Mesenchymal stem cell (in vitro differentiated cells and primary cell): ENCODE measurements at regions not wholly inside any gene's neighbourhood (a gene's known extent, or its start where the extent isn't known, plus 50 kb on each side); places are given as distances from the start of the nearest gene placed in this dataset.

ENCODE experiments used
- DNase-seq: peaks from one replicate; pipeline ENCODE4 v3.0.0-alpha.2; 2013
- H2AFZ ChIP-seq: one replicate; pipeline ENCODE4 v1.6.1; 2013; ENCODE audit warnings: low read depth, mild to moderate bottlenecking, control low read depth, inconsistent platforms, low read length, moderate library complexity
- H2AK5ac ChIP-seq: 2 replicates; pipeline ENCODE4 v1.6.1; 2013; ENCODE audit warnings: low read length, moderate library complexity, mild to moderate bottlenecking, inconsistent platforms; ENCODE audit not compliant: severe bottlenecking
- H2BK120ac ChIP-seq: one replicate; pipeline ENCODE4 v1.6.1; 2013; ENCODE audit warnings: low read depth, mild to moderate bottlenecking, inconsistent platforms, low read length, moderate library complexity
- H2BK12ac ChIP-seq, 2 experiments: one replicate each; pipeline ENCODE4 v1.6.1; 2013; ENCODE audit warnings: inconsistent platforms in 2 of 2, low read length in 2 of 2, mild to moderate bottlenecking in 2 of 2, moderate library complexity in 2 of 2, control low read depth in 1 of 2
- H2BK15ac ChIP-seq: one replicate; pipeline ENCODE4 v1.6.1; 2013; ENCODE audit warnings: mild to moderate bottlenecking, low read depth, inconsistent platforms; ENCODE audit not compliant: poor library complexity, severe bottlenecking
- H2BK5ac ChIP-seq: 2 replicates; pipeline ENCODE4 v1.6.1; 2013; ENCODE audit warnings: low read depth, mild to moderate bottlenecking, low read length, control low read depth, inconsistent platforms; ENCODE audit not compliant: poor library complexity, severe bottlenecking
- H3K14ac ChIP-seq, 2 experiments: one replicate each; pipeline ENCODE4 v1.6.1; 2013; ENCODE audit warnings: inconsistent platforms in 2 of 2, low read length in 2 of 2, control low read depth in 1 of 2, mild to moderate bottlenecking in 1 of 2, moderate library complexity in 1 of 2
- H3K18ac ChIP-seq, 2 experiments: one replicate each; pipeline ENCODE4 v1.6.1; 2013; ENCODE audit warnings: inconsistent platforms in 2 of 2, low read length in 2 of 2, control low read depth in 1 of 2, low read depth in 1 of 2, mild to moderate bottlenecking in 1 of 2
- H3K23ac ChIP-seq, 2 experiments: one replicate each; pipeline ENCODE4 v1.6.1; 2013; ENCODE audit warnings: inconsistent platforms in 2 of 2, low read length in 2 of 2, mild to moderate bottlenecking in 2 of 2, moderate library complexity in 2 of 2, control low read depth in 1 of 2
- H3K27ac ChIP-seq: 2 replicates; pipeline ENCODE4 v1.5.1; 2013; ENCODE audit warnings: mild to moderate bottlenecking, moderate library complexity, low read length, control low read depth, inconsistent platforms; ENCODE audit not compliant: poor library complexity, severe bottlenecking
- H3K27me3 ChIP-seq, 2 experiments: 2 replicates each; pipeline versions ENCODE4 v1.6.1 to v1.7.0; 2013; ENCODE audit warnings: low read length in 2 of 2, mild to moderate bottlenecking in 2 of 2, moderate library complexity in 2 of 2, control low read depth in 1 of 2, inconsistent platforms in 1 of 2; ENCODE audit not compliant: control insufficient read depth in 1 of 2, insufficient read depth in 1 of 2
- H3K36me3 ChIP-seq, 2 experiments: 2 replicates each; pipeline versions ENCODE4 v1.6.1 to v1.7.0; 2013; ENCODE audit warnings: low read length in 2 of 2, control low read depth in 1 of 2, inconsistent platforms in 1 of 2, low read depth in 1 of 2, mild to moderate bottlenecking in 1 of 2; ENCODE audit not compliant: insufficient read depth in 2 of 2, control insufficient read depth in 1 of 2
- H3K4ac ChIP-seq, 2 experiments: one replicate each; pipeline ENCODE4 v1.6.1; 2013; ENCODE audit warnings: inconsistent platforms in 2 of 2, low read length in 2 of 2, mild to moderate bottlenecking in 2 of 2, moderate library complexity in 2 of 2, control low read depth in 1 of 2, low read depth in 1 of 2
- H3K4me1 ChIP-seq: 2 replicates; pipeline ENCODE4 v1.6.1; 2013; ENCODE audit warnings: low read depth, low read length, control low read depth; ENCODE audit not compliant: control insufficient read depth, insufficient read depth
- H3K4me2 ChIP-seq: 2 replicates; pipeline ENCODE4 v1.6.1; 2013; ENCODE audit warnings: low read length, mild to moderate bottlenecking, inconsistent platforms; ENCODE audit not compliant: poor library complexity, severe bottlenecking
- H3K4me3 ChIP-seq, 2 experiments: 2 replicates each; pipeline versions ENCODE4 v1.5.1 to v1.7.0; 2013; ENCODE audit warnings: low read length in 2 of 2, mild to moderate bottlenecking in 2 of 2, control low read depth in 1 of 2, low read depth in 1 of 2; ENCODE audit not compliant: insufficient read depth in 1 of 2
- H3K79me1 ChIP-seq: replicated peaks from 2 replicates; pipeline ENCODE4 v1.6.1; 2013; ENCODE audit warnings: mild to moderate bottlenecking, control low read depth, low read length, inconsistent platforms; ENCODE audit not compliant: poor library complexity, severe bottlenecking
- H3K9ac ChIP-seq: 2 replicates; pipeline ENCODE4 v1.7.0; 2013; ENCODE audit warnings: mild to moderate bottlenecking, low read length, moderate library complexity
- H3K9me3 ChIP-seq: 2 replicates; pipeline ENCODE4 v1.7.0; 2013; ENCODE audit warnings: mild to moderate bottlenecking, low read length; ENCODE audit not compliant: control insufficient read depth
- H4K8ac ChIP-seq: one replicate; pipeline ENCODE4 v1.6.1; 2013; ENCODE audit warnings: inconsistent platforms, mild to moderate bottlenecking, low read length, moderate library complexity
- H4K91ac ChIP-seq: one replicate; pipeline ENCODE4 v1.6.1; 2013; ENCODE audit warnings: mild to moderate bottlenecking, low read length, inconsistent platforms
- WGBS: methylation state at CpG from one replicate; pipeline ENCODE4 v1.1.7; 2013; ENCODE audit warnings: mixed read lengths; 5-methylcytosine and 5-hydroxymethylcytosine counted together

DNA sequence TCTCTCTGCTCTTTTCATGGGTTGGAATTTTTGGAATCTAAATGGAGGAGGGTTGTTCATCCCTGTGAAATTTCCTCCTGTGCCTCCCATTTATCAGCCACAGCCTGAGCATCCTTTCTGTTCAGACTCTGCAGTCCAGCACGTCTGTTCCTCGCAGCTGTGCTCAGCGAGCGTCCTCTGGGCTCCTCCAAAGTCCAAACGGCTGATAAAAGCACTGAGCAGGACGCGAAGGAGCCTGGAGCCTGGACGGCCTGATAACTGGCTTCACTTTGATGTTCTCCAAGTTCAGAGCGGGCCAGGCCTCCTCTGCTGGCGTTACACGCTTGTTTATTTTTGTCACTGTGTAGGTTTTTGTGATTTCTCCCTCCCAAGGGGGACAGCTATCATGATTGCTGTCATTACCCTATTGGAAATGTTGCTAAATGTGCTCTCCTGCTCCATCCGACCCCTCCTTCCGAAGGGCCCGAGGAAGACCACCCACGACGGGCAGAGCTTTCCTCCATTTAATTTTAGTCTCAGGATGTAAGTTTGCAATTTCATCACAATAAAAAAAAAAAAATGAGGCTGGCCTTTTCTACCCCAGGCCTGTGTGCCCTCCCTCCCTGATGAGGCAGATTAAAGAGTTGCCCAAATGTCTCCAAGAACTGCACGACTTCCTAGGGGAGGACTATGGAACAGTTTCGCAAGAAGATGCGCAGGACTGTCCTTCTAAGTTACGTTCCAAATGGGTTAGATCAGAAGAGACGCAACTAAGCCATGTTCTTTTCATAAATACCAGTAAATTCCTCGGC, 290.5 kb upstream of the FOXF1 start:
- H3K36me3 ChIP-seq: no peaks in the 10 kb centered on the region
- H3K4ac ChIP-seq: no peak overlapping the region
- WGBS: 54% methylated on average over 22 of the region's 22 CpGs
- H3K4me2 ChIP-seq: no peak overlapping the region
- H2BK120ac ChIP-seq: no peak overlapping the region
- no peak overlapping the region for H3K4me3 ChIP-seq
- H3K9ac ChIP-seq: no peak overlapping the region
- H3K9me3 ChIP-seq: no peaks in the 10 kb centered on the region
- peak overlapping the region; percentile 38 for H2BK15ac ChIP-seq
- no peak overlapping the region for H2AFZ ChIP-seq
- peak overlapping the region; percentile 6 to 37 for H3K18ac ChIP-seq
- H3K79me1 ChIP-seq: no peaks in the 10 kb centered on the region
- no peak overlapping the region for H3K23ac ChIP-seq
- no peak overlapping the region for H3K27ac ChIP-seq
- no peak overlapping the region for H2AK5ac ChIP-seq
- H3K14ac ChIP-seq: no peak overlapping the region
- H3K27me3 ChIP-seq: peaks cover 0 to 71% of the 10 kb centered on the region in 2 experiments
- H2BK5ac ChIP-seq: no peak overlapping the region
- peak overlapping the region; percentile 45 for H4K8ac ChIP-seq
- H2BK12ac ChIP-seq: peak overlapping the region in 1 of 2 experiments; percentile 29
- no peaks in the 10 kb centered on the region for H3K4me1 ChIP-seq
- H4K91ac ChIP-seq: no peak overlapping the region
- peak; percentile 76 for DNase-seq

DNA sequence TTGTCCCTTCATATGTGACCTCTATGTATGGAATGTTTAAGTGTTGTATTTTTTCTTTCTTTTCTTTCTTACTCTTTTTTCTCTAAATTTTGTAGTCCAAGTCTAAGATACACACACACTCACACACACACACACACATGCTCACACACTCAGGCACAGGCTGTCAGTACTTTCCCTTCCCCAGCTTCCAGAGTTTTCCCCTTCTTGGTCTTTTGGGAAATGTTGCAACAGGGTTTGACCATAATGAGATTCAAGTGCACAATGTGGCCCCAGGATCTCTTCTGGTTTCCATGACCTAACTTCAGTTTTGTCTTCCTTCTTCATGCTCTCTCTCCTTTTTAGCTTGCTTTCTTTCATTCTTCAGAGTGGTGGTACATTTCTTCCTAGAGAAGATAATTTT, 289.8 kb upstream of the FOXF1 start:
- peak overlapping the region in 1 of 2 experiments; percentile 26 for H3K4ac ChIP-seq
- H2BK5ac ChIP-seq: no peak overlapping the region
- H3K4me1 ChIP-seq: no peaks in the 10 kb centered on the region
- H2BK15ac ChIP-seq: no peak overlapping the region
- no peak overlapping the region for H3K27ac ChIP-seq
- H3K14ac ChIP-seq: no peak overlapping the region
- no peak overlapping the region for H4K91ac ChIP-seq
- no peak overlapping the region for H3K23ac ChIP-seq
- no peak overlapping the region for H2AK5ac ChIP-seq
- H3K36me3 ChIP-seq: no peaks in the 10 kb centered on the region
- no peaks in the 10 kb centered on the region for H3K79me1 ChIP-seq
- no peaks in the 10 kb centered on the region for H3K9me3 ChIP-seq
- H3K4me3 ChIP-seq: no peak overlapping the region
- H2BK120ac ChIP-seq: no peak overlapping the region
- no peak overlapping the region for H3K4me2 ChIP-seq
- peaks cover 0 to 70% of the 10 kb centered on the region in 2 experiments for H3K27me3 ChIP-seq
- no peak overlapping the region for H2AFZ ChIP-seq
- DNase-seq: peak; percentile 64
- no peak overlapping the region for H3K18ac ChIP-seq
- H4K8ac ChIP-seq: no peak overlapping the region
- no peak overlapping the region for H2BK12ac ChIP-seq
- no peak overlapping the region for H3K9ac ChIP-seq

DNA sequence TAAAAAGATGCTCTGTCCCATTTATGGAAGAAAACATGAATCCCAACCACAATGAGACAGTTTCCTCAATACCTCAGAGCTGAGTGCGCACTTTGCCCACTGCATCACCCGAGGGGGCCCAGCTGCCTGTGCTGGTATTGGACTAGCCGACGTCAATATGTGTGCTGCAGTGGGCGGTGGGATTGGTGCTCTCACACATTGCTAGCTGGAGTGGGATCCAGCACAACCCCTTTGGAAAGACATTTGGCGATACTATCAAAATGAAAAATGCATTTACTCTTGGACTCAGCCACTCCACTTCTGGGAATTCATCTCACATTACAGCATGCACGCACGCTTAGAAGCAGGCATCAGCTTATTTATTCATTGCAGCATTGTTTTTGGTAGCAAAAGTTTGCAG, 289.2 kb upstream of the FOXF1 start:
- no peaks in the 10 kb centered on the region for H3K9me3 ChIP-seq
- H2BK12ac ChIP-seq: peak overlapping the region; percentile 84 to 92
- no peaks in the 10 kb centered on the region for H3K36me3 ChIP-seq
- peak overlapping the region in 1 of 2 experiments; percentile 71 for H3K18ac ChIP-seq
- no peaks in the 10 kb centered on the region for H3K79me1 ChIP-seq
- H2BK120ac ChIP-seq: no peak overlapping the region
- no peak overlapping the region for H2BK15ac ChIP-seq
- H3K4ac ChIP-seq: peak overlapping the region in 1 of 2 experiments; percentile 47
- H3K23ac ChIP-seq: peak overlapping the region in 1 of 2 experiments; percentile 23
- H3K4me2 ChIP-seq: no peak overlapping the region
- no peak overlapping the region for H3K27ac ChIP-seq
- no peak overlapping the region for H3K9ac ChIP-seq
- peaks cover 0 to 65% of the 10 kb centered on the region in 2 experiments for H3K27me3 ChIP-seq
- H3K14ac ChIP-seq: no peak overlapping the region
- H3K4me3 ChIP-seq: no peak overlapping the region
- H4K8ac ChIP-seq: peak overlapping the region; percentile 82
- peak; percentile 34 for DNase-seq
- H3K4me1 ChIP-seq: no peaks in the 10 kb centered on the region
- no peak overlapping the region for H2AFZ ChIP-seq
- peak overlapping the region; percentile 84 for H4K91ac ChIP-seq
- 94% methylated on average over 8 of the region's 8 CpGs for WGBS
- no peak overlapping the region for H2AK5ac ChIP-seq
- no peak overlapping the region for H2BK5ac ChIP-seq

DNA sequence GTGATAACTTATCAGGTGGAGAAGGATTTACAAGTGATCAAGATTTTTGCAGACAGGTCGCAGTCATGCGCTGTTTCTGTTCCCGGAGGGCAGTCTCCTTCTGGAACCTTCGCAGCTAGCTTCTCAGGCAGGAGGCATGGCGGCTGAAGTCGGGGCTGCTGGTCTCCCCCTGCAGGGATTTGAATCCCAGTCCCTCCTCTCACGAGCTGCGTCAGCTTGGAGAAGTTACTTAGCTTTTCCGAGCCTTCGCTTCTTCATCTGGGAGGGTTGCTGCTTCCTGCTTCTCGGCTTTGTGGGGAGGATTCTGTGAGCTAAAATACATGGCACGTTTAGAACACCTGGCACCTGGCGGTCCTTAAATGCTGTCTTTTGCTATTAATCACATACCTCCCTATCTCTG, 287.8 kb upstream of the FOXF1 start:
- DNase-seq: peak; percentile 76
- no peaks in the 10 kb centered on the region for H3K79me1 ChIP-seq
- H3K18ac ChIP-seq: peak overlapping the region; percentile 44 to 80
- H2BK120ac ChIP-seq: peak overlapping the region; percentile 42
- H3K27me3 ChIP-seq: peaks cover 0 to 60% of the 10 kb centered on the region in 2 experiments
- peak overlapping the region in 1 of 2 experiments; percentile 65 for H3K4me3 ChIP-seq
- H2BK15ac ChIP-seq: peak overlapping the region; percentile 26
- no peak overlapping the region for H3K27ac ChIP-seq
- H2BK12ac ChIP-seq: peak overlapping the region; percentile 28 to 65
- peak overlapping the region; percentile 66 for H4K91ac ChIP-seq
- WGBS: 56% methylated on average over 13 of the region's 13 CpGs
- H3K4me2 ChIP-seq: no peak overlapping the region
- H3K9me3 ChIP-seq: no peaks in the 10 kb centered on the region
- peak overlapping the region; percentile 66 for H4K8ac ChIP-seq
- H3K9ac ChIP-seq: peak overlapping the region; percentile 66
- H3K23ac ChIP-seq: no peak overlapping the region
- peak overlapping the region; percentile 22 to 67 for H3K4ac ChIP-seq
- H3K4me1 ChIP-seq: no peaks in the 10 kb centered on the region
- H3K36me3 ChIP-seq: no peaks in the 10 kb centered on the region
- H2AK5ac ChIP-seq: no peak overlapping the region
- H2BK5ac ChIP-seq: no peak overlapping the region
- no peak overlapping the region for H2AFZ ChIP-seq
- no peak overlapping the region for H3K14ac ChIP-seq
